Nephron (organoid): ENCODE measurements at regions not wholly inside any gene's neighbourhood (a gene's known extent, or its start where the extent isn't known, plus 50 kb on each side); places are given as distances from the start of the nearest gene placed in this dataset.

ENCODE experiments used
- H3K27ac Mint-ChIP-seq, 3 experiments: 2 replicates each; pipeline ENCODE4 v1.8.0; 2020; ENCODE audit warnings: mixed read lengths in 3 of 3, mild to moderate bottlenecking in 2 of 3, moderate library complexity in 1 of 3
- H3K27me3 Mint-ChIP-seq: 2 replicates; pipeline ENCODE4 v1.8.0; 2021; ENCODE audit warnings: low read depth, mild to moderate bottlenecking, moderate library complexity, mixed read lengths
- H3K36me3 Mint-ChIP-seq: 2 replicates; pipeline ENCODE4 v1.8.0; 2020; ENCODE audit warnings: low read depth, mixed read lengths
- H3K4me1 Mint-ChIP-seq: 2 replicates; pipeline ENCODE4 v1.8.0; 2020; ENCODE audit warnings: mixed read lengths
- H3K4me3 Mint-ChIP-seq, 3 experiments: 2 replicates each; pipeline ENCODE4 v1.8.0; 2020; ENCODE audit warnings: mild to moderate bottlenecking in 3 of 3, mixed read lengths in 3 of 3, moderate library complexity in 2 of 3
- H3K9me3 Mint-ChIP-seq: 2 replicates; pipeline ENCODE4 v1.8.0; 2020; ENCODE audit warnings: mixed read lengths
- CTCF ChIP-seq, 3 experiments: fragments of 200-600 bp; sonication (generic); IDR thresholded peaks; one replicate each; pipeline ENCODE4 v1.5.0; 2021; ENCODE audit warnings: antibody characterized with exemption in 3 of 3; ENCODE audit not compliant: unreplicated experiment in 3 of 3

GRCh38 chr13:39108783-39109182 is 70.5 kb downstream of the NHLRC3 start:
- H3K27ac Mint-ChIP-seq: peak overlapping the region in 1 of 3 experiments; percentile 18
- no peak for TF ChIP-seq CTCF (IDR thresholded peaks at IDR 0.05; ENCODE audit: unreplicated experiment in 3 of 3)
- no peak overlapping the region for H3K4me3 Mint-ChIP-seq
- no peaks in the 10 kb centered on the region for H3K27me3 Mint-ChIP-seq
- H3K4me1 Mint-ChIP-seq: peaks cover 56% of the 10 kb centered on the region
- H3K9me3 Mint-ChIP-seq: peaks cover 3% of the 10 kb centered on the region
- H3K36me3 Mint-ChIP-seq: no peaks in the 10 kb centered on the region

- peaks cover 47% of the 10 kb centered on the region for H3K4me1 Mint-ChIP-seq
- H3K36me3 Mint-ChIP-seq: no peaks in the 10 kb centered on the region
- no peak overlapping the region for H3K4me3 Mint-ChIP-seq
- TF ChIP-seq CTCF (IDR thresholded peaks at IDR 0.05; ENCODE audit: unreplicated experiment in 3 of 3): no peak
- H3K9me3 Mint-ChIP-seq: peaks cover 9% of the 10 kb centered on the region
- no peaks in the 10 kb centered on the region for H3K27me3 Mint-ChIP-seq
- H3K27ac Mint-ChIP-seq: no peak overlapping the region
These were observed 72.4 kb downstream of the NHLRC3 start for GRCh38 chr13:39110518-39111097.

GRCh38 chr13:39111145-39111544 is 72.9 kb downstream of the NHLRC3 start:
- peaks cover 42% of the 10 kb centered on the region for H3K4me1 Mint-ChIP-seq
- H3K27me3 Mint-ChIP-seq: no peaks in the 10 kb centered on the region
- peaks cover 14% of the 10 kb centered on the region for H3K9me3 Mint-ChIP-seq
- H3K27ac Mint-ChIP-seq: no peak overlapping the region
- no peak overlapping the region for H3K4me3 Mint-ChIP-seq
- no peak for TF ChIP-seq CTCF (IDR thresholded peaks at IDR 0.05; ENCODE audit: unreplicated experiment in 3 of 3)
- H3K36me3 Mint-ChIP-seq: no peaks in the 10 kb centered on the region

- H3K4me1 Mint-ChIP-seq: no peaks in the 10 kb centered on the region
- H3K36me3 Mint-ChIP-seq: no peaks in the 10 kb centered on the region
- no peaks in the 10 kb centered on the region for H3K27me3 Mint-ChIP-seq
- H3K4me3 Mint-ChIP-seq: no peak overlapping the region
- H3K27ac Mint-ChIP-seq: no peak overlapping the region
- no peak for TF ChIP-seq CTCF (IDR thresholded peaks at IDR 0.05; ENCODE audit: unreplicated experiment in 3 of 3)
- H3K9me3 Mint-ChIP-seq: peaks cover 28% of the 10 kb centered on the region
These were observed 81.2 kb downstream of the NHLRC3 start for GRCh38 chr13:39119422-39119821.

- TF ChIP-seq CTCF (IDR thresholded peaks at IDR 0.05; ENCODE audit: unreplicated experiment in 3 of 3): no peak
- Mint-ChIP-seq H3K9me3 (peaks cover 1% of the 10 kb centered on the region), H3K4me1 (no peaks in the 10 kb centered on the region), H3K27me3 (no peaks in the 10 kb centered on the region), H3K4me3 (no peak overlapping the region), H3K27ac (no peak overlapping the region), H3K36me3 (no peaks in the 10 kb centered on the region)
These were observed 85.3 kb downstream of the NHLRC3 start for GRCh38 chr13:39123578-39123977.

- peaks cover 3% of the 10 kb centered on the region for H3K27me3 Mint-ChIP-seq
- TF ChIP-seq CTCF (IDR thresholded peaks at IDR 0.05; ENCODE audit: unreplicated experiment in 3 of 3): no peak
- no peaks in the 10 kb centered on the region for H3K4me1 Mint-ChIP-seq
- H3K27ac Mint-ChIP-seq: no peak overlapping the region
- H3K9me3 Mint-ChIP-seq: no peaks in the 10 kb centered on the region
- H3K36me3 Mint-ChIP-seq: no peaks in the 10 kb centered on the region
- no peak overlapping the region for H3K4me3 Mint-ChIP-seq
These were observed 91.0 kb downstream of the NHLRC3 start for GRCh38 chr13:39129213-39129612.
